Loucy (cell line): ENCODE measurements at regions not wholly inside any gene's neighbourhood (a gene's known extent, or its start where the extent isn't known, plus 50 kb on each side); places are given as distances from the start of the nearest gene placed in this dataset.

Source experiments
- H2AFZ ChIP-seq: fragments of 200-600 bp; sonication (generic); 2 replicates; pipeline ENCODE4 v1.6.0; 2016; ENCODE audit warnings: antibody characterized with exemption, mild to moderate bottlenecking, low read length, moderate library complexity
- H3F3A ChIP-seq: fragments of 200-600 bp; 2 replicates; pipeline ENCODE4 v1.6.0; 2016; ENCODE audit warnings: antibody characterized with exemption, low read depth, mild to moderate bottlenecking
- H3K27me3 ChIP-seq: fragments of 200-600 bp; sonication (generic); 2 replicates; pipeline ENCODE4 v1.6.1; 2014; ENCODE audit warnings: low read length, mild to moderate bottlenecking; ENCODE audit not compliant: insufficient read depth, poor library complexity, severe bottlenecking
- H3K36me3 ChIP-seq: fragments of 200-600 bp; sonication (generic); 2 replicates; pipeline ENCODE4 v1.6.1; 2016; ENCODE audit warnings: low read length; ENCODE audit not compliant: insufficient read depth
- H3K4me1 ChIP-seq: fragments of 200-600 bp; sonication (generic); 2 replicates; pipeline ENCODE4 v1.5.1; 2014; ENCODE audit warnings: low read length, mild to moderate bottlenecking; ENCODE audit not compliant: insufficient read depth, poor library complexity, severe bottlenecking
- H3K4me2 ChIP-seq: fragments of 200-600 bp; sonication (generic); 2 replicates; pipeline ENCODE4 v1.6.0; 2014; ENCODE audit warnings: antibody characterized with exemption, low read length, low read depth, mild to moderate bottlenecking; ENCODE audit not compliant: poor library complexity, severe bottlenecking
- H3K4me3 ChIP-seq: fragments of 200-600 bp; sonication (generic); 2 replicates; pipeline ENCODE4 v1.5.1; 2014; ENCODE audit warnings: low read length, mild to moderate bottlenecking, mixed read lengths; ENCODE audit not compliant: poor library complexity, severe bottlenecking
- H3K79me2 ChIP-seq: fragments of 200-600 bp; sonication (generic); 2 replicates; pipeline ENCODE4 v1.6.1; 2014; ENCODE audit warnings: low read length; ENCODE audit not compliant: insufficient read depth
- H3K9ac ChIP-seq: fragments of 200-600 bp; sonication (generic); 2 replicates; pipeline ENCODE4 v1.6.0; 2014; ENCODE audit warnings: mild to moderate bottlenecking, low read depth, low read length, moderate library complexity; ENCODE audit not compliant: poor library complexity, severe bottlenecking
- H3K9me2 ChIP-seq: fragments of 200-600 bp; sonication (generic); replicated peaks from 2 replicates; pipeline ENCODE4 v1.6.1; 2016; ENCODE audit warnings: low read depth, low read length, mixed read lengths
- H3K9me3 ChIP-seq: fragments of 200-600 bp; sonication (generic); 2 replicates; pipeline ENCODE4 v1.6.1; 2014; ENCODE audit warnings: mild to moderate bottlenecking, antibody characterized with exemption, low read length, low read depth; ENCODE audit not compliant: insufficient read depth
- H4K20me1 ChIP-seq: fragments of 200-600 bp; sonication (generic); 2 replicates; pipeline ENCODE4 v1.6.0; 2014; ENCODE audit warnings: antibody characterized with exemption, low read length, mild to moderate bottlenecking; ENCODE audit not compliant: insufficient read depth, poor library complexity, severe bottlenecking
- EZH2phosphoT487 ChIP-seq: fragments of 200-600 bp; IDR thresholded peaks from 2 replicates; pipeline ENCODE4 v1.6.1; 2018; ENCODE audit warnings: antibody characterized with exemption, mild to moderate bottlenecking, moderate library complexity, borderline replicate concordance
- TF ChIP-seq, protein P1 (sequence below): fragments of 200-600 bp; sonication (generic); conservative IDR thresholded peaks from 2 replicates; pipeline ENCODE4 v1.5.1; 2014; ENCODE audit warnings: mild to moderate bottlenecking, antibody characterized with exemption, low read length

DNA sequence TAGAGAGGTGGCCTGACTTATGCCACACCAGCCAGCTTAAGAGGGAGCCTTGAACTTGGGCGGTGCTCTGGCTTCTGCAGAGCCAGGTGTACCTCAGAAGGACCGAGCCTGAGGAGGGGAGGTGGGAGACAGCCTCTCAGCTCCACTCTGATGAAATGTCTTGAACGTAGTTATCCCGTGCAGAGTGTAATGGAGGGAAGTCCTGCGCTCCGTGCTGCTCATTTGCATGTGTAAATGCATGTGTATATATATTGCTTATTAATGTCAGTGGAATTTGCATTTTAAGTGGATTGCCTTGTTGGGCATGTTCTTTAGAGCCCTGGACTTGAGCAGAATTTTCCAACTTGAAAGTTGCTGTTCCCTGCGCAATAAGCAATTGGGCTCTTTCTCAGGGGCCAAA is 264.9 kb upstream of the SDK2 start:
- Histone ChIP-seq H2AFZ (no peak overlapping the region), H4K20me1 (no peaks in the 10 kb centered on the region), H3K9ac (no peak overlapping the region), H3K9me3 (no peaks in the 10 kb centered on the region), H3K9me2 (no peaks in the 10 kb centered on the region), H3K4me2 (no peak overlapping the region), H3K79me2 (no peaks in the 10 kb centered on the region), H3F3A (no peaks in the 10 kb centered on the region), H3K36me3 (no peaks in the 10 kb centered on the region), H3K4me3 (no peak overlapping the region), H3K4me1 (no peaks in the 10 kb centered on the region), H3K27me3 (peaks cover 65% of the 10 kb centered on the region)
- TF ChIP-seq, protein P1, sequence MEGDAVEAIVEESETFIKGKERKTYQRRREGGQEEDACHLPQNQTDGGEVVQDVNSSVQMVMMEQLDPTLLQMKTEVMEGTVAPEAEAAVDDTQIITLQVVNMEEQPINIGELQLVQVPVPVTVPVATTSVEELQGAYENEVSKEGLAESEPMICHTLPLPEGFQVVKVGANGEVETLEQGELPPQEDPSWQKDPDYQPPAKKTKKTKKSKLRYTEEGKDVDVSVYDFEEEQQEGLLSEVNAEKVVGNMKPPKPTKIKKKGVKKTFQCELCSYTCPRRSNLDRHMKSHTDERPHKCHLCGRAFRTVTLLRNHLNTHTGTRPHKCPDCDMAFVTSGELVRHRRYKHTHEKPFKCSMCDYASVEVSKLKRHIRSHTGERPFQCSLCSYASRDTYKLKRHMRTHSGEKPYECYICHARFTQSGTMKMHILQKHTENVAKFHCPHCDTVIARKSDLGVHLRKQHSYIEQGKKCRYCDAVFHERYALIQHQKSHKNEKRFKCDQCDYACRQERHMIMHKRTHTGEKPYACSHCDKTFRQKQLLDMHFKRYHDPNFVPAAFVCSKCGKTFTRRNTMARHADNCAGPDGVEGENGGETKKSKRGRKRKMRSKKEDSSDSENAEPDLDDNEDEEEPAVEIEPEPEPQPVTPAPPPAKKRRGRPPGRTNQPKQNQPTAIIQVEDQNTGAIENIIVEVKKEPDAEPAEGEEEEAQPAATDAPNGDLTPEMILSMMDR, result no peak
- no peak for TF ChIP-seq EZH2phosphoT487

DNA sequence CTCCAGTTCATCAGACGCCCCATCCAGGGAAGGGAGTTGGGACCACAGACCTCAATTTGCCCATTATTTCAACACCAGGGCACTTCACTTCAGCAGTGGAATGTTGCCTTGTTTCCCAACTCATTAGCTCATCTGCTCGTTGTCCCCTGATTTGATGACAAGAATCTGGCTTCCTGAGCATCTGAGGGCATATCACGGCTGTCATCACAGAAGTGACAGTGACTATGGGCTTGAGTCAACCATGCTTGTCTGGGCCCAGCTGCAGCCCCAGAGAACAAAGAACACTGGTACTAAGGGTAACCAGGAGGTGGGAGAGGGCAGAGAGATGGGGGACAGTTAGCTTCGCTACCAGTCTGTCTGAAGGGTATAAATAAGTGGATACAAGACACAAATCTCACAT is 266.0 kb upstream of the SDK2 start:
- no peaks in the 10 kb centered on the region for H4K20me1 ChIP-seq
- no peak overlapping the region for H2AFZ ChIP-seq
- no peak for TF ChIP-seq EZH2phosphoT487
- TF ChIP-seq, protein P1, result no peak
- H3K9me3 ChIP-seq, result no peaks in the 10 kb centered on the region; the same call in 1 of the 2 replicates
- no peaks in the 10 kb centered on the region for H3K4me1 ChIP-seq
- peaks cover 67% of the 10 kb centered on the region for H3K27me3 ChIP-seq
- no peaks in the 10 kb centered on the region for H3K9me2 ChIP-seq
- H3K4me3 ChIP-seq, result no peak overlapping the region
- H3K36me3 ChIP-seq, result no peaks in the 10 kb centered on the region
- H3K9ac ChIP-seq, result no peak overlapping the region
- H3K4me2 ChIP-seq, result no peak overlapping the region
- no peaks in the 10 kb centered on the region for H3F3A ChIP-seq
- no peaks in the 10 kb centered on the region for H3K79me2 ChIP-seq

DNA sequence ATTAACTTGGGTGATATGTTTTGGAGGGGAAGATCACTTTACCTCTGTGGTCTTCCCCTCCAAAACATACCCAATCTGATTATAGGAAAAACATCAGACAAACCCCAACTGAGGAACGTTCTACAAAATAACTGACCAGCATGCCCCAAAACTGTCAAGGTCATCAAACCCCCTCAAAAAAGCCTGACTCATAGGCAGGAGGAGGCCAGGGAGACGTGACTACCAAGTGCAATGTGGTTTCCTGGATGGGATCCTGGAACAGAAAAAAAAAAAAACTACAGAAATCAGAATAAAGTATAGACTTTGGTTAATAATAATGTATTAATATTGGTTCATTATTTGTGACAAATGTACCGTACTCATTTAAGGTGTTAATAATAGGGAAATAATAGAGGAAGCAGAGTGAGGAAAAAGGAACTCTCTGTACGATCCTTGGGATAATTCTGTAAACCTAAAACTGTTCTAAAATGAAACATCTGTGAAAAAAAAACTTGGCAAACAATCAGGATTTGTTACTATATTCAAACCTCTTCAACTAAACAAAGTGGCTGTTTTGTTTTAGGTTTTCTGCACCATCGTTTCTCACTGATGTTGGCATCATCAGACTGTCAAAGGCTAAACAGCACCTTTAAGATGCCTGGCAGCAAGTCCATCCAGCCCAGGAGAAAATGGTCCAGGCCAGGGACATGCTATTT is 266.7 kb upstream of the SDK2 start:
- no peak overlapping the region for H2AFZ ChIP-seq
- no peak overlapping the region for H3K9ac ChIP-seq
- no peaks in the 10 kb centered on the region for H4K20me1 ChIP-seq
- H3K27me3 ChIP-seq, result peaks cover 73% of the 10 kb centered on the region
- no peaks in the 10 kb centered on the region for H3K9me2 ChIP-seq
- no peak overlapping the region for H3K4me3 ChIP-seq
- no peaks in the 10 kb centered on the region for H3F3A ChIP-seq
- no peak overlapping the region for H3K4me2 ChIP-seq
- no peaks in the 10 kb centered on the region for H3K36me3 ChIP-seq
- no peak for TF ChIP-seq EZH2phosphoT487
- H3K79me2 ChIP-seq, result no peaks in the 10 kb centered on the region
- H3K9me3 ChIP-seq, result no peaks in the 10 kb centered on the region; the same call in 1 of the 2 replicates
- no peaks in the 10 kb centered on the region for H3K4me1 ChIP-seq
